ENCODE measurements at regions not wholly inside any gene's neighbourhood (a gene's known extent, or its start where the extent isn't known, plus 50 kb on each side); places are given as distances from the start of the nearest gene placed in this dataset.

DNA sequence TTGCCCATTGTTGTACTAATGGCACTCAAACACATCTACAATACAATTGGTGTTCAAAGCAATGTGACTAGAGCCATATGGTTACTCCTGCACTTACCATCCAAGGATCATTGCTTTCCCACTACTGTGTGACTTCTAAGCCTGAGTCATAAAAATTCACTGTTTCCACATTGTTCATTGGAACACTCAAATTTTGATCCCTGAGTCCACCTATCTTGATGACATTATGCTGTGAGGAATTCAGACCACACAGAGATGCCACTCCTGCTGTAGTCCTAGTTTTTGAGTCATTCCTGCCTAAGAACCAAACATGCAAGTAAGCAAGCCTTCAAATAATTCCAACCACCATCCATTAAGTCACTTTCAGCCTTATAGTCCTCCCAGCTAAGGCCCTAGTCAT lies 176.2 kb downstream of the EFHB start:
- no peak for TF ChIP-seq YY1 (IDR thresholded peaks at IDR 0.05; ENCODE audit: insufficient read depth, insufficient read length)
- no peak for TF ChIP-seq ZNF274 (IDR thresholded peaks at IDR 0.05; ENCODE audit: low read depth, low read length)
- TF ChIP-seq SUZ12 (IDR thresholded peaks at IDR 0.05; ENCODE audit: extremely low read depth, insufficient read depth, insufficient read length) = no peak

All from NT2/D1 (cell line).